BJ (cell line): ENCODE measurements at regions not wholly inside any gene's neighbourhood (a gene's known extent, or its start where the extent isn't known, plus 50 kb on each side); places are given as distances from the start of the nearest gene placed in this dataset.
"Not testable (repeated sequence)": the region's sequence is repeated elsewhere in the genome, so short reads cannot be mapped to it uniquely, and the experiment has no call there.

Source experiments
- CTCF ChIA-PET: fragments of 350-600 bp; formaldehyde crosslinking; extraction: SDS; loops from one replicate; lab custom pipeline; 2021; ENCODE audit warnings: antibody characterized with exemption, inconsistent platforms; lab: Yijun Ruan, JAX
- POLR2A ChIA-PET: fragments of 300-600 bp; sonication (Branson Sonifier 250); formaldehyde crosslinking; extraction: SDS; loops from one replicate; lab custom pipeline; 2021; ENCODE audit warnings: antibody characterized with exemption; lab: Charles Lee
- DNase-seq: peaks from one replicate; pipeline ENCODE4 v3.0.0-alpha.2; 2011; ENCODE audit warnings: low read depth
- H3K27me3 ChIP-seq: 2 replicates; pipeline ENCODE4 v1.6.0; 2011; ENCODE audit warnings: low read length; ENCODE audit not compliant: control insufficient read depth, insufficient read depth
- H3K36me3 ChIP-seq: 2 replicates; pipeline ENCODE4 v1.5.1; 2011; ENCODE audit warnings: low read length; ENCODE audit not compliant: control insufficient read depth, insufficient read depth
- H3K4me3 ChIP-seq: 2 replicates; pipeline ENCODE4 v1.5.1; 2011; ENCODE audit warnings: low read depth, mild to moderate bottlenecking, control low read depth, low read length
- CTCF ChIP-seq: IDR thresholded peaks from 2 replicates; pipeline ENCODE4 v1.5.1; 2011; ENCODE audit warnings: low read depth, mild to moderate bottlenecking, control low read depth, inconsistent platforms, low read length, moderate library complexity; ENCODE audit not compliant: insufficient read depth

- TF ChIP-seq CTCF: no peak
- DNase-seq: no peak
- POLR2A ChIA-PET: no interaction called here
- Histone ChIP-seq H3K4me3 (no peak overlapping the region), H3K36me3 (no peaks in the 10 kb centered on the region), H3K27me3 (no peaks in the 10 kb centered on the region)
- CTCF ChIA-PET: interaction anchor here (0.9 to 1.1 kb wide), 3 partner anchors 10 to 25 kb away, joined by 3 to 4 read pairs (median 3); no protein-coding TSS in a partner anchor
Measured at GRCh38 chr1:79496129-79496528, 489.6 kb upstream of the ADGRL4 start.

- POLR2A ChIA-PET: not testable (repeated sequence)
Measured at GRCh38 chr1:79493702-79494101, 487.2 kb upstream of the ADGRL4 start.

GRCh38 chr1:79488572-79489121 is 482.1 kb upstream of the ADGRL4 start:
- DNase-seq, CTCF ChIA-PET, H3K36me3 ChIP-seq, POLR2A ChIA-PET, H3K4me3 ChIP-seq, H3K27me3 ChIP-seq: not testable (repeated sequence)

More at GRCh38 chr1:79493702-79494101, 487.2 kb upstream of the ADGRL4 start:
- H3K27me3 ChIP-seq, H3K4me3 ChIP-seq, CTCF ChIA-PET, DNase-seq, H3K36me3 ChIP-seq: not testable (repeated sequence)

- POLR2A ChIA-PET: no interaction called here
Measured at GRCh38 chr1:79478728-79479373, 472.3 kb upstream of the ADGRL4 start.

GRCh38 chr1:79478160-79478559 is 471.6 kb upstream of the ADGRL4 start:
- no peak overlapping the region for H3K4me3 ChIP-seq
- DNase-seq: no peak
- CTCF ChIA-PET: interaction anchor here (1.4 kb wide), 1 partner anchor 19 kb away, joined by 3 read pairs; no protein-coding TSS in a partner anchor
- TF ChIP-seq CTCF: no peak
- POLR2A ChIA-PET: no interaction called here
- no peaks in the 10 kb centered on the region for H3K36me3 ChIP-seq
- no peaks in the 10 kb centered on the region for H3K27me3 ChIP-seq

More at GRCh38 chr1:79478728-79479373, 472.3 kb upstream of the ADGRL4 start:
- DNase-seq: no peak
- Histone ChIP-seq H3K4me3 (no peak overlapping the region), H3K27me3 (no peaks in the 10 kb centered on the region), H3K36me3 (no peaks in the 10 kb centered on the region)
- TF ChIP-seq CTCF: no peak
- CTCF ChIA-PET: no interaction called here

- Histone ChIP-seq H3K36me3 (no peaks in the 10 kb centered on the region), H3K4me3 (no peak overlapping the region), H3K27me3 (no peaks in the 10 kb centered on the region)
- POLR2A ChIA-PET: no interaction called here
- DNase-seq: no peak
- CTCF ChIA-PET: interaction anchor here (0.6 to 1.4 kb wide), 2 partner anchors 24 to 799 kb away, joined by 3 to 4 read pairs; no protein-coding TSS in a partner anchor
- TF ChIP-seq CTCF: no peak
Measured at GRCh38 chr1:79472067-79472656, 465.6 kb upstream of the ADGRL4 start.
